Testis (tissue), 2 donors: ENCODE measurements at regions not wholly inside any gene's neighbourhood (a gene's known extent, or its start where the extent isn't known, plus 50 kb on each side); places are given as distances from the start of the nearest gene placed in this dataset.

Experiments used
- POLR2A ChIP-seq: fragments of 450-650 bp; IDR thresholded peaks from one replicate; pipeline ENCODE4 v1.6.1; 2017; ENCODE audit warnings: antibody characterized with exemption, mild to moderate bottlenecking, moderate library complexity
- TF ChIP-seq, protein P1 (sequence below), 3 experiments: fragments of 450-650 bp in 2 of 3; fragments of 200-600 bp in 1 of 3; sonication (generic) in 1 of 3; IDR thresholded peaks; one replicate each; pipeline ENCODE4 v1.5.1; 2016 to 2019; ENCODE audit warnings: antibody characterized with exemption in 3 of 3, mild to moderate bottlenecking in 2 of 3, moderate library complexity in 1 of 3

DNA sequence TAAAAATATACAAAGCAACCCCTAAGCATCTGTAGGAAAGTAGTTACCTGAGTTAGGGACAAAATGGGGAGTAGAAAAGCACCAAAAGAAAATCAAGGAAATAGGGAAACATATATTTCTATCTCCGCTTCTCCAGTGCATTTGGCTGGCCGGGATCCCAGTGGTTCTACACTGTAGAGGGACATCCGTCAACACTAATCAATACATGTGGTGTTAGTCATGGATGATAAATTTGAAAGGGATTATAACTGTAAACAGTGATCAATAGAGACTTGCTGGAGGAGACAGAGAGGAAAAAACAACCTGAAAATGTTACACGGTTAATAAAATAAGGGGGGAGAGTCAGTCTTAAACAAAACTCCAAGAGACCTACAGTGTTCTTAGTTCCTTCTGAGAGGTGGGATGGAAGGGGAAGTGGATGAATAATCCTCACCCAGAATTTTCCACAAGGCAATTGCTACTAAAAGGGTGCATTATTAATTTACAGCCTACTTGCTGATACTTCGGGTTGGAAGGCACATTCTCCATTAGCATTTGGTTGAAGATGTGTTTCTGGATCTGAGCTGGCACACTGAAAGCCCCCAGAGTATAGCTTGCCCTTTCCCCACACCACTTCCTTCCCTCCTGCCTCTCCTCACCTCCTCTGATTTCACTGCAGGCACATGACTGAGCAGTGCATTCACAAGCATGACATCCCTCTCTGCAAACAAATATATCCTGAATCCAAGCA, 530.0 kb downstream of the BCL11A start:
- TF ChIP-seq, protein P1, sequence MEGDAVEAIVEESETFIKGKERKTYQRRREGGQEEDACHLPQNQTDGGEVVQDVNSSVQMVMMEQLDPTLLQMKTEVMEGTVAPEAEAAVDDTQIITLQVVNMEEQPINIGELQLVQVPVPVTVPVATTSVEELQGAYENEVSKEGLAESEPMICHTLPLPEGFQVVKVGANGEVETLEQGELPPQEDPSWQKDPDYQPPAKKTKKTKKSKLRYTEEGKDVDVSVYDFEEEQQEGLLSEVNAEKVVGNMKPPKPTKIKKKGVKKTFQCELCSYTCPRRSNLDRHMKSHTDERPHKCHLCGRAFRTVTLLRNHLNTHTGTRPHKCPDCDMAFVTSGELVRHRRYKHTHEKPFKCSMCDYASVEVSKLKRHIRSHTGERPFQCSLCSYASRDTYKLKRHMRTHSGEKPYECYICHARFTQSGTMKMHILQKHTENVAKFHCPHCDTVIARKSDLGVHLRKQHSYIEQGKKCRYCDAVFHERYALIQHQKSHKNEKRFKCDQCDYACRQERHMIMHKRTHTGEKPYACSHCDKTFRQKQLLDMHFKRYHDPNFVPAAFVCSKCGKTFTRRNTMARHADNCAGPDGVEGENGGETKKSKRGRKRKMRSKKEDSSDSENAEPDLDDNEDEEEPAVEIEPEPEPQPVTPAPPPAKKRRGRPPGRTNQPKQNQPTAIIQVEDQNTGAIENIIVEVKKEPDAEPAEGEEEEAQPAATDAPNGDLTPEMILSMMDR (IDR thresholded peaks at IDR 0.05) = no peak
- no peak for TF ChIP-seq POLR2A
